ENCODE measurements at regions not wholly inside any gene's neighbourhood (a gene's known extent, or its start where the extent isn't known, plus 50 kb on each side); places are given as distances from the start of the nearest gene placed in this dataset.
"Not testable (repeated sequence)": the region's sequence is repeated elsewhere in the genome, so short reads cannot be mapped to it uniquely, and the experiment has no call there.

DNA sequence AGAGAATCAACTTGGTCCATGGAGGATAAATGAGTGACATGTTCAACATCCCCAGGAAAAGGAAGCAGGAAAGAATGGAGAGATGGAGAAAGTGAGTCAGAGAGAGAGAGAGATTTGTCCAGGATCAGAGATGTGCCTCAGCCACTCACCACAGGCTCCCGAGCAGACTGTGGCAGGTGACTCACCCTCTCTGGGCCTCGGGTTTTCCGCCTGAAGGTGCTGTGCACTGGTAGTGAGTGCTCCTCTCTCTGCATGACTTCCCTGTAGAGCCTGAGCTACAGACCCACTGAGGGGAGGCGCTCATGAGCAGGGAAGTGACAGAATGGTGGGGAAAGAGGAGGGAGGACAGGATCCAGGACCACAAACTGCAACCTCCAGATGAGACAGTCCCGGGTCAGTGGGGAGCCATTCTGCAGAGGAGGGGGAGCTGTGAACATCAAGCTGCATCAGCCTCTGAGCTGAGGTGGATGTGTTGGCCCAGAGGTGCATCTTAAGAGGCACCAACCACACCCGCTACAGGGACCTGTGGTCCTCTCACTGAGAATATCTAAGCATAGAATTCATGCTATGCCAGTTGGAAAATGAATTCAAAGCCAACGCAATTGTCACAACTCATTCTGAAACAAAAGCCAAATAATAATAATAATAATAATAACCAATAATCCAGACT, 433.4 kb downstream of the BRD1 start:
- no peak overlapping the region for H3K27ac ChIP-seq (ENCODE audit: low read depth, low read length)
- H3K4me1 ChIP-seq (ENCODE audit: control insufficient read depth, insufficient read depth, low read length): no peaks in the 10 kb centered on the region
- no peak overlapping the region for H3K9ac ChIP-seq (ENCODE audit: low read length)
- no peak overlapping the region for H3K4me3 ChIP-seq (ENCODE audit: low read length)
- no peaks in the 10 kb centered on the region for H3K27me3 ChIP-seq (ENCODE audit: control insufficient read depth, insufficient read depth, low read length)
- no peaks in the 10 kb centered on the region for H3K36me3 ChIP-seq (ENCODE audit: control insufficient read depth, insufficient read depth, low read length)

DNA sequence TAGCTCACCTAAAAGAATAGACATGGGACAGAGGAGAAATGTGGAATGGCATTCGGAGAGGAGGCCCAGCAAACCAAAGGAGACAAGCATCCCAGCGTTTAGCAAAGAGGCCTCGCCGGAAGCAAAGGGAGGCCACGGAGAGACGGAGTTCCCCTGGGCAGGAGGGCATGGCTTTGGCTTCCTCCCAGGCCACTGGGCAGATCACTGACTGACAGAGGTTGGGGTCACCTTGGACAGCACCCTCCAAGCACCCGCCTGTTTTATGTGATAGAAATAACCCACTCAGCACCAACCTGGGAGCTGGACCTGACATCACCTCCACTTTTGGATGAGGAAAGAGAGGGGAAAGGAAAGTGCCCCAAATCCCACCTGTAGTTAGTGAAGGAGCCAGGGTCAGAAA, 434.1 kb downstream of the BRD1 start:
- H3K9ac ChIP-seq (ENCODE audit: low read length): no peak overlapping the region
- no peak overlapping the region for H3K27ac ChIP-seq (ENCODE audit: low read depth, low read length)
- no peak overlapping the region for H3K4me3 ChIP-seq (ENCODE audit: low read length)
- H3K27me3 ChIP-seq (ENCODE audit: control insufficient read depth, insufficient read depth, low read length): no peaks in the 10 kb centered on the region
- no peaks in the 10 kb centered on the region for H3K4me1 ChIP-seq (ENCODE audit: control insufficient read depth, insufficient read depth, low read length)
- H3K36me3 ChIP-seq (ENCODE audit: control insufficient read depth, insufficient read depth, low read length): no peaks in the 10 kb centered on the region

DNA sequence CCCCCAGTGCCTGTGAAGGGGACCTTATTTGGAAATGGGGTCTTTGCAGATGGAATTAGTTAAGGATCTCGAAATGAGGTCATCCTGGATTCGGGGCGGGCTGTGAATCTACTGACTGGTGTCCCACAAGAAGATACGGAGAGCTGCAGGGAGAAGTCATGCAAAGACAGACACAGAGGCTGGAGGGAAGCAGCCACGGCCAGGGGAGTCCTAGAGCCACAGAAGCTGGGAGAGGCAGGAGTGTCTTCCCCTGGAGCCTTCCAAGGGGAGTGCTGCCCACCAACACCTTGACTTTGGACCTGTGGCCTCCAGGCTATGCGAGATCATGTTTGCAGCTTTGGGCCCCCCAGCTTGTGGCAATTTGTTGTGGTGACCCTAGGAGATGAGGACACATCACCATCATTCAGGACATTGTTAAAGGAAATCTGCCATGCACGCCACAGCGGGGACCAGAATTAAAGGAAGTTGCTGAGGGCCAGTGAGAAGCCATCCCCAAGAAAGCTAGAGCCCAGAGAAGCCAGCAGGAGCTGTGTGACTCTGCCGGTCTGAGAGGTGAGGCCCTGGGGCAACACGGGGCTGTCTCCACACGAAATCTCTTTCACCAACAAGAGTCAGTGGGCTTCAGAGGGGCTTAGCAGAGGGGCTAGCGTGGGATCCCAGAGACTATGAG, 434.7 kb downstream of the BRD1 start:
- Histone ChIP-seq H3K27ac (ENCODE audit: low read depth, low read length) (no peak overlapping the region), H3K27me3 (ENCODE audit: control insufficient read depth, insufficient read depth, low read length) (no peaks in the 10 kb centered on the region), H3K9ac (ENCODE audit: low read length) (no peak overlapping the region), H3K36me3 (ENCODE audit: control insufficient read depth, insufficient read depth, low read length) (no peaks in the 10 kb centered on the region), H3K4me1 (ENCODE audit: control insufficient read depth, insufficient read depth, low read length) (no peaks in the 10 kb centered on the region), H3K4me3 (ENCODE audit: low read length) (no peak overlapping the region)

DNA sequence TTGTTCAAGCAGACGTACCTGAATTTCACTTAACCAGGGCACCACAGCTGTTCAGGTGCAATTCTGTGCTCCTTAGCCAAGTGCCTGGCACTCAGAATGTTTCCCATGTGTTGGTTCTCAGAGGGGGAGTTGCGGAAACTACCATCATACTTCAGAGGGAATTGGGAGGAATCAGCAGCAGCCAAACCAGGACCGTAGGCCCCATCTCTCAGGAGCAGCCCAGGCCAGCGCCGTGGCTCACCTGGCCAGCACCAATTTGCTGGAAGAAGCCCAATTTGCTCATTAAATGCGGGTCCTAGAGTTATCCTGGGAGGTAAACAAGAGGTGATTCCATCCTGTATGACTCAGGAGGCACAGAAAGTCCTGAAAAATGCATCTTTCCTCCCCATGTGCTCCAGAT, 435.4 kb downstream of the BRD1 start:
- no peaks in the 10 kb centered on the region for H3K27me3 ChIP-seq (ENCODE audit: control insufficient read depth, insufficient read depth, low read length)

DNA sequence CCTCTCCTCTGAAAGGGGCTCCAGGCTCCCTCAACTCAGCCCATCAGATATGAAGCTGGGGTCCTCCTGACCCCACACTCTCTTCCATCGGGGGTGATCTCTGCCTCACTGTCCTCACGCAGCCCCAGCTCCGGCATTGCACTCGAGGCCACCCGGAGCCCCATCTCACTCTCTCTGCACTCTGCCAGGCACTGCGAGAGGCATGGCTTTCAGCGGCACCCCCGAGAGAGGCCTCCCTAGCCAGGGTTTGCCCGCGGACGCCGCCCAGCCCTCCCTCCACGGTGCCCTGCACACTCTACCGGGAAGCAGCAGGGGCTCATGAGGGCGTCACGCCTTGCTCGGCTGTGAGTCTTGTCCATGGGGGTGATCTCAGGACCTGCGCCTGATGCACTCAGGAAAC, 436.2 kb downstream of the BRD1 start:
- H3K27me3 ChIP-seq (ENCODE audit: control insufficient read depth, insufficient read depth, low read length): no peaks in the 10 kb centered on the region
- H3K36me3 ChIP-seq (ENCODE audit: control insufficient read depth, insufficient read depth, low read length): no peaks in the 10 kb centered on the region
- H3K4me1 ChIP-seq (ENCODE audit: control insufficient read depth, insufficient read depth, low read length): no peaks in the 10 kb centered on the region
- H3K4me3 ChIP-seq (ENCODE audit: low read length): no peak overlapping the region
- no peak overlapping the region for H3K9ac ChIP-seq (ENCODE audit: low read length)
- H3K27ac ChIP-seq (ENCODE audit: low read depth, low read length): no peak overlapping the region

More for the DNA sequence above, 435.4 kb downstream of the BRD1 start:
- H3K9ac ChIP-seq (ENCODE audit: low read length): no peak overlapping the region
- H3K4me1 ChIP-seq (ENCODE audit: control insufficient read depth, insufficient read depth, low read length): no peaks in the 10 kb centered on the region
- no peak overlapping the region for H3K4me3 ChIP-seq (ENCODE audit: low read length)
- H3K27ac ChIP-seq (ENCODE audit: low read depth, low read length): no peak overlapping the region
- H3K36me3 ChIP-seq (ENCODE audit: control insufficient read depth, insufficient read depth, low read length): no peaks in the 10 kb centered on the region

DNA sequence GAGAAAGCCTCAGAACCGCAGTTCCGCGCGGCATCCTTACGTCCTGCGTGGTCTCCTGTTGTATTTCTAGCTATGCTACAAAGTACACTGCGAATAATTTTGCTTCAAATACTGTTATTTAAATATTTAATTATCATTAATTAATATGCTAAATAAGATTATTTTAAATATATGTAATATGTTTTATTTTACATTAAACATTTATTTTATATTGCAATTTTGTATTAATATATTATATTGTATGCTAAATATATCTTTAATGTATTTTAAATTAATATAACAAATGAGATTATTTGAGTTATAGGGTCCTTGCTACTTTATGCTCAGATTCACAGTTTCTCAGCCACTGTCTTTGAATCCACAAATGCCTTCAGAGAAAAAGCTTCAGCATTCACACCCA, 436.7 kb downstream of the BRD1 start:
- Histone ChIP-seq H3K36me3 (ENCODE audit: control insufficient read depth, insufficient read depth, low read length) (no peaks in the 10 kb centered on the region), H3K27ac (ENCODE audit: low read depth, low read length) (no peak overlapping the region), H3K4me3 (ENCODE audit: low read length) (no peak overlapping the region), H3K27me3 (ENCODE audit: control insufficient read depth, insufficient read depth, low read length) (no peaks in the 10 kb centered on the region), H3K9ac (ENCODE audit: low read length) (no peak overlapping the region), H3K4me1 (ENCODE audit: control insufficient read depth, insufficient read depth, low read length) (no peaks in the 10 kb centered on the region)

DNA sequence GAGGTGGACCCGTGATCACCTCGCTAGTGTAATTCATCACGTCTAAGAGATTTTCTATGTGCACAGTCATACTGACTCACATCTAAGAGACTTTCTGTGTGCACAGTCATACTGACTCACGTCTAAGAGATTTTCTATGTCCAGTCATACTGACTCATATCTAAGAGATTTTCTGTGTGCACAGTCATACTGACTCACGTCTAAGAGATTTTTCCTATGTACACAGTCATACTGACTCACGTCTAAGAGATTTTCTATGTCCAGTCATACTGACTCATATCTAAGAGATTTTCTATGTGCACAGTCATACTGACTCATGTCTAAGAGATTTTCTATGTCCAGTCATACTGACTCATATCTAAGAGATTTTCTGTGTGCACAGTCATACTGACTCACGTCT, 443.8 kb downstream of the BRD1 start:
- H3K36me3 ChIP-seq (ENCODE audit: control insufficient read depth, insufficient read depth, low read length); H3K4me1 ChIP-seq (ENCODE audit: control insufficient read depth, insufficient read depth, low read length); H3K9ac ChIP-seq (ENCODE audit: low read length); H3K27ac ChIP-seq (ENCODE audit: low read depth, low read length); H3K4me3 ChIP-seq (ENCODE audit: low read length); H3K27me3 ChIP-seq (ENCODE audit: control insufficient read depth, insufficient read depth, low read length): not testable (repeated sequence)

DNA sequence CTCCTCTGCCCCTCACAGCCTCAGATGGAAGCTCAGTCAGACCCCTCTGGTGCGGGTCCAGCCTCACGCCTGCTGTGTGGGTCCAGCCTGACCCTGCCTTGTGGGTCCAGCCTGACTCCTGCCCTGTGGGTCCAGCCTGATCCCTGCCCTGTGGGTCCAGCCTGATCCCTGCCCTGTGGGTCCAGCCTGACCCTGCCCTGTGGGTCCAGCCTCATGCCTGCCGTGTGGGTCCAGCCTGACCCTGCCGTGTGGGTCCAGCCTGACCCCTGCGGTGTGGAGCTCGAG, 445.3 kb downstream of the BRD1 start:
- no peak overlapping the region for H3K4me3 ChIP-seq (ENCODE audit: low read length)
- H3K9ac ChIP-seq (ENCODE audit: low read length): no peak overlapping the region
- H3K36me3 ChIP-seq (ENCODE audit: control insufficient read depth, insufficient read depth, low read length): no peaks in the 10 kb centered on the region
- H3K27me3 ChIP-seq (ENCODE audit: control insufficient read depth, insufficient read depth, low read length): no peaks in the 10 kb centered on the region
- no peaks in the 10 kb centered on the region for H3K4me1 ChIP-seq (ENCODE audit: control insufficient read depth, insufficient read depth, low read length)
- H3K27ac ChIP-seq (ENCODE audit: low read depth, low read length): no peak overlapping the region

DNA sequence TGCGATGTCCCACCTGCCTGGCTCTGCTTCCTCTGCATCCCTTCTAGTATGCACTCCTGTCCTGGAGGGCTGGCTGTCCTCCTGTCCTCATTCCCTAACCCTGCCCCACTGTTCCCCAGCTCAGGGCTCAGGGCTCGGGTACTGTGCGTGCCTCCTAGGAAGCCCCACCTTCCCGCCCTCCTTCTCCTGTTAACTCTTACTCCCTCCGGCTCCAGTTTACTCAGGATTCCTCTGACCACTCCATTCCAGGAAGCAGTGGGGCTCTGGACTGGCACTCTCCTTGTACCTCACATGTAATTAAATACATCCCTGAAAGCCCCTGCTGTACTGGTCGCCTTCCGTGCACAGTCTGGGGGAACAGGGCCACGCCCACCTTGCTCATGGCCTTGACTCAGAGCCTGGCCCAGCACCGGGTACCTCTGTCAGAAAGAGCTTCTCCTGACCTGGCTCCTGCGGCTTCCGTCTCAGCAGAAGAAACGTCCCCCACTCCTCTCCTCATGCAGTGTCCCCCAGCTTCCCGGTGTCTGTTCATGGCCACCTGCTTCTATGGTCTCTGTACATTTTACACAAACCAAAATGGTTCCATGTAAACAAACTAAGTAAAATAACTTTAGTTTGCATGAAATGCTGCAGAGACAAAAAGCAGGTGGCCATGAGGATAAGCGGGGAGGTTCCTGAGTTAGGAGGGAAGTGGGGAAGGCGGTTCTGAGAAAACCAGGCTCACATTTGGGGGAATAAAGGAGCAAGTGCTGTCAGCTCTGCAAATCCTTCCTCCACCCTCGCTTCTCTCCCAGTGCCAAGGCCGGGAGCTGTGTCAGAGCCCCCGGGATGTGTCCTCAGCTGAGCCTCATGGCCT, 445.9 kb downstream of the BRD1 start:
- Histone ChIP-seq H3K27ac (ENCODE audit: low read depth, low read length) (no peak overlapping the region), H3K36me3 (ENCODE audit: control insufficient read depth, insufficient read depth, low read length) (no peaks in the 10 kb centered on the region), H3K4me1 (ENCODE audit: control insufficient read depth, insufficient read depth, low read length) (no peaks in the 10 kb centered on the region), H3K9ac (ENCODE audit: low read length) (no peak overlapping the region), H3K4me3 (ENCODE audit: low read length) (no peak overlapping the region), H3K27me3 (ENCODE audit: control insufficient read depth, insufficient read depth, low read length) (no peaks in the 10 kb centered on the region)

DNA sequence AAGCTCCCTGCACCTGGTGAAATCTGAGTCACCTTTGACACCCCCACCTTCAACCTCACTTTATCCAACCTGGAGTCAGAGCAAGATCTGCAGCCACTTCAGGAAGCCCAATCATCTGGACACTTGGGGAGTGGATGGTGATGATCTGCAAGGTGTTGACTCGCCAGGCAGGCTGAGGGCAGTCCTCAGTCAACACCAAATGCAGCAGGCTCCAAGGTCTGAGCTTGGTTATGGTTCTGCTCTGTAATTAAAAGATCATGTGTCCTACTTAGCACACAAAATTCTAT, 446.9 kb downstream of the BRD1 start:
- Histone ChIP-seq H3K36me3 (ENCODE audit: control insufficient read depth, insufficient read depth, low read length) (no peaks in the 10 kb centered on the region), H3K27ac (ENCODE audit: low read depth, low read length) (no peak overlapping the region), H3K4me3 (ENCODE audit: low read length) (no peak overlapping the region), H3K27me3 (ENCODE audit: control insufficient read depth, insufficient read depth, low read length) (no peaks in the 10 kb centered on the region), H3K9ac (ENCODE audit: low read length) (no peak overlapping the region), H3K4me1 (ENCODE audit: control insufficient read depth, insufficient read depth, low read length) (no peaks in the 10 kb centered on the region)

DNA sequence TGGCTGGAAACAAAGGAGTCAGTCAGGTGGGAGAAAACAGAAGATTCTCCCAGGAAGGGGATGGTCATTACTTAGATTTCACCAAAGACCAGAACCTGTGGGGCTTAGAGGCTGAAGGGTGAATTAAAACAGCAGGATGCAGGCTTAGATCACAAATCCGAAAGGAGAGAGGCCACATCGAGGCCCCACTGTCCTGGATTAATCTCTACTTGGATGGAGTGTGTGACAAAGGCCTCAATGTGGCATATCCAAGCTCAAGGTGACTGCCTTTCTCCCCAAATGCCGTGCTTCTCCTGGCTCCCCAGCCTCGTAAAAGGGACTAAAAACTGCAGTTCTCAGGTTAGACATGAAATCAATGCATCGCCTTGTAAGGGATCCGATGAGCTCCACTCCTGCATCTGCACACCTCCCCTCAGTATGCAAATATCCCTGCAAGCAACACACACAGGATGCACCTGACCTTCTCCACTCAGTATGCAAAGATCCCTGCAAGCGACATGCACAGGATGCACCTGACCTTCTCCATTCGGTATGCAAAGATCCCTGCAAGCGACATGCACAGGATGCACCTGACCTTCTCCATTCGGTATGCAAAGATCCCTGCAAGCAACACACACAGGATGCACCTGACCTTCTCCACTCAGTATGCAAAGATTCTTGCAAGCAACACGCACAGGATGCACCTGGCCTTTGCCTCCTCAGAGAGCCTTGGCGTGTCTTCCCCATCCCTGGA, 447.4 kb downstream of the BRD1 start:
- no peaks in the 10 kb centered on the region for H3K27me3 ChIP-seq (ENCODE audit: control insufficient read depth, insufficient read depth, low read length)

DNA sequence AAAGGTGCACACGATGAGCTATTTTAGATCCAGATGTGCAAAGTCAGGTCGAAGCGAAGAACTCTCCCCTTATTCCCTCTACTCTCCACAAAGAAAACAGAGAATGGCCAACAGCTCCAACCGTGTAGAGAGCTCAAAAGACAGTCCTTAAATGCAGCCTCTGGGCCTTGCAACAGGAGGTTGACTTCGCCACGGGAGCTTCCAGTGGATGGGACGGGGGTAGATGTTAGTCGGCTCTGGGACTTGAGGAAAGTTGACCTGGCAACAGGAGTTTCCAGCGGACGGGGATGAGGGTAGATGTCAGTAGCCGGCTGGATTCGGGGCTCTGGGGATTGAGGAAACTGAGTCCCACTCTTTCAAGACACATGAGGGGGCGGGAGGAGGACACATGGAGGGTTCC, 450.4 kb downstream of the BRD1 start:
- Histone ChIP-seq H3K36me3 (ENCODE audit: control insufficient read depth, insufficient read depth, low read length) (no peaks in the 10 kb centered on the region), H3K4me3 (ENCODE audit: low read length) (no peak overlapping the region), H3K27ac (ENCODE audit: low read depth, low read length) (no peak overlapping the region), H3K4me1 (ENCODE audit: control insufficient read depth, insufficient read depth, low read length) (no peaks in the 10 kb centered on the region), H3K9ac (ENCODE audit: low read length) (no peak overlapping the region), H3K27me3 (ENCODE audit: control insufficient read depth, insufficient read depth, low read length) (no peaks in the 10 kb centered on the region)

More for the DNA sequence above, 447.4 kb downstream of the BRD1 start:
- no peak overlapping the region for H3K9ac ChIP-seq (ENCODE audit: low read length)
- no peak overlapping the region for H3K27ac ChIP-seq (ENCODE audit: low read depth, low read length)
- no peaks in the 10 kb centered on the region for H3K36me3 ChIP-seq (ENCODE audit: control insufficient read depth, insufficient read depth, low read length)
- no peak overlapping the region for H3K4me3 ChIP-seq (ENCODE audit: low read length)
- H3K4me1 ChIP-seq (ENCODE audit: control insufficient read depth, insufficient read depth, low read length): no peaks in the 10 kb centered on the region
